H9 (cell line): ENCODE measurements at regions not wholly inside any gene's neighbourhood (a gene's known extent, or its start where the extent isn't known, plus 50 kb on each side); places are given as distances from the start of the nearest gene placed in this dataset.

Experiments
- DNase-seq: peaks from one replicate; pipeline ENCODE4 v3.0.0-alpha.2; 2017
- H2AFZ ChIP-seq: one replicate; pipeline ENCODE4 v1.6.1; 2013; ENCODE audit warnings: mild to moderate bottlenecking, low read length, control low read depth, moderate library complexity
- H2AK5ac ChIP-seq: 2 replicates; pipeline ENCODE4 v1.6.1; 2013; ENCODE audit warnings: low read length, control low read depth, mixed read lengths; ENCODE audit not compliant: insufficient read length
- H2BK120ac ChIP-seq: one replicate; pipeline ENCODE4 v1.6.1; 2013; ENCODE audit warnings: low read depth, mild to moderate bottlenecking, low read length, control low read depth, inconsistent platforms; ENCODE audit not compliant: poor library complexity, severe bottlenecking
- H2BK12ac ChIP-seq: 2 replicates; pipeline ENCODE4 v1.6.1; 2013; ENCODE audit warnings: low read length, control low read depth, mixed read lengths, low read depth; ENCODE audit not compliant: insufficient read length
- H2BK15ac ChIP-seq: 2 replicates; pipeline ENCODE4 v1.6.1; 2013; ENCODE audit warnings: low read depth, low read length, control low read depth
- H2BK20ac ChIP-seq: one replicate; pipeline ENCODE4 v1.6.1; 2013; ENCODE audit warnings: low read depth, mild to moderate bottlenecking, low read length, control low read depth, inconsistent platforms; ENCODE audit not compliant: poor library complexity, severe bottlenecking
- H2BK5ac ChIP-seq: 2 replicates; pipeline ENCODE4 v1.6.1; 2013; ENCODE audit warnings: low read length, control low read depth, mixed read lengths; ENCODE audit not compliant: insufficient read length
- H3K14ac ChIP-seq: 2 replicates; pipeline ENCODE4 v1.6.1; 2013; ENCODE audit warnings: low read length, control low read depth; ENCODE audit not compliant: insufficient read depth
- H3K18ac ChIP-seq: 2 replicates; pipeline ENCODE4 v1.6.1; 2013; ENCODE audit warnings: low read depth, mild to moderate bottlenecking, mixed read lengths, low read length, control low read depth; ENCODE audit not compliant: insufficient read length
- H3K23ac ChIP-seq: 2 replicates; pipeline ENCODE4 v1.6.1; 2013; ENCODE audit warnings: low read length, control low read depth, mixed read lengths, low read depth; ENCODE audit not compliant: insufficient read length
- H3K23me2 ChIP-seq: 2 replicates; pipeline ENCODE4 v1.6.1; 2013; ENCODE audit warnings: low read depth, mild to moderate bottlenecking, mixed read lengths, low read length, control low read depth; ENCODE audit not compliant: insufficient read length, poor library complexity, severe bottlenecking
- H3K27ac ChIP-seq: 2 replicates; pipeline ENCODE4 v1.5.1; 2013; ENCODE audit warnings: low read length, control low read depth, mixed read lengths, low read depth; ENCODE audit not compliant: insufficient read length
- H3K27me3 ChIP-seq: 2 replicates; pipeline ENCODE4 v1.6.1; 2013; ENCODE audit warnings: low read length, control low read depth, inconsistent platforms; ENCODE audit not compliant: insufficient read depth
- H3K4ac ChIP-seq: 2 replicates; pipeline ENCODE4 v1.6.1; 2013; ENCODE audit warnings: low read depth, mild to moderate bottlenecking, control low read depth, inconsistent platforms, low read length, moderate library complexity
- H3K4me1 ChIP-seq: 2 replicates; pipeline ENCODE4 v1.6.1; 2013; ENCODE audit warnings: low read length, control low read depth, inconsistent platforms; ENCODE audit not compliant: insufficient read depth
- H3K4me2 ChIP-seq: 2 replicates; pipeline ENCODE4 v1.6.1; 2013; ENCODE audit warnings: low read length, control low read depth, mixed read lengths; ENCODE audit not compliant: insufficient read length, insufficient read depth
- H3K56ac ChIP-seq: 2 replicates; pipeline ENCODE4 v1.6.1; 2013; ENCODE audit warnings: low read depth, mild to moderate bottlenecking, mixed read lengths, low read length, control low read depth; ENCODE audit not compliant: insufficient read length
- H3K79me1 ChIP-seq: 2 replicates; pipeline ENCODE4 v1.6.1; 2013; ENCODE audit warnings: low read depth, mild to moderate bottlenecking, moderate library complexity, low read length, control low read depth, inconsistent platforms; ENCODE audit not compliant: insufficient read depth, poor library complexity, severe bottlenecking
- H3K79me2 ChIP-seq: 2 replicates; pipeline ENCODE4 v1.6.1; 2013; ENCODE audit warnings: low read length, control low read depth, inconsistent platforms; ENCODE audit not compliant: insufficient read depth
- H3K9ac ChIP-seq: 2 replicates; pipeline ENCODE4 v1.6.1; 2013; ENCODE audit warnings: low read length, control low read depth, mixed read lengths; ENCODE audit not compliant: insufficient read length; ENCODE audit errors: extremely low read depth
- H3K9me3 ChIP-seq: one replicate; pipeline ENCODE4 v1.6.1; 2013; ENCODE audit warnings: low read depth, low read length, inconsistent platforms; ENCODE audit not compliant: control insufficient read depth
- H3T11ph ChIP-seq: one replicate; pipeline ENCODE4 v1.6.1; 2013; ENCODE audit warnings: mild to moderate bottlenecking, low read length, control low read depth, inconsistent platforms
- H4K20me1 ChIP-seq: one replicate; pipeline ENCODE4 v1.6.1; 2013; ENCODE audit not compliant: control insufficient read depth, insufficient read length, insufficient read depth
- H4K5ac ChIP-seq: 2 replicates; pipeline ENCODE4 v1.6.1; 2013; ENCODE audit warnings: low read depth, mild to moderate bottlenecking, mixed read lengths, low read length, control low read depth; ENCODE audit not compliant: insufficient read length
- H4K8ac ChIP-seq: replicated peaks from 2 replicates; pipeline ENCODE4 v1.6.1; 2013; ENCODE audit warnings: low read length, control low read depth, mixed read lengths, low read depth; ENCODE audit not compliant: insufficient read length
- H4K91ac ChIP-seq: 2 replicates; pipeline ENCODE4 v1.6.1; 2013; ENCODE audit warnings: low read depth, mild to moderate bottlenecking, moderate library complexity, mixed read lengths, low read length, control low read depth; ENCODE audit not compliant: insufficient read length
- H3K27ac Mint-ChIP-seq, 3 experiments: 2 replicates in 2 of 3; 3 replicates in 1 of 3; pipeline ENCODE4 v1.8.0; 2020 to 2021; ENCODE audit warnings: mixed read lengths in 3 of 3, mild to moderate bottlenecking in 1 of 3, moderate library complexity in 1 of 3
- H3K27me3 Mint-ChIP-seq: 2 replicates; pipeline ENCODE4 v1.8.0; 2021; ENCODE audit warnings: low read depth, mild to moderate bottlenecking, moderate library complexity, mixed read lengths
- H3K36me3 Mint-ChIP-seq, 3 experiments: 2 replicates in 2 of 3; 3 replicates in 1 of 3; pipeline ENCODE4 v1.8.0; 2020 to 2021; ENCODE audit warnings: low read depth in 3 of 3, mixed read lengths in 3 of 3; ENCODE audit not compliant: insufficient read depth in 1 of 3
- H3K4me1 Mint-ChIP-seq, 2 experiments: 2 replicates each; pipeline ENCODE4 v1.8.0; 2020; ENCODE audit warnings: mixed read lengths in 2 of 2
- H3K4me3 Mint-ChIP-seq, 2 experiments: 2 replicates in 1 of 2; 3 replicates in 1 of 2; pipeline ENCODE4 v1.8.0; 2020 to 2021; ENCODE audit warnings: mild to moderate bottlenecking in 2 of 2, mixed read lengths in 2 of 2, moderate library complexity in 1 of 2
- H3K9me3 Mint-ChIP-seq, 2 experiments: 2 replicates in 1 of 2; 3 replicates in 1 of 2; pipeline ENCODE4 v1.8.0; 2020; ENCODE audit warnings: mild to moderate bottlenecking in 2 of 2, mixed read lengths in 2 of 2, moderate library complexity in 1 of 2
- CTCF ChIP-seq: fragments of 200-600 bp; sonication (generic); conservative IDR thresholded peaks from 3 replicates; pipeline ENCODE4 v1.8.0; 2021; ENCODE audit warnings: antibody characterized with exemption, mild to moderate bottlenecking
- WGBS: extraction: QIAGEN DNeasy Blood & Tissue Kit; methylation state at CpG from one replicate; pipeline ENCODE4 v1.1.7; 2013; ENCODE audit warnings: missing lambda C conversion rate, low lambda C conversion rate, mixed read lengths; ENCODE audit not compliant: insufficient read length; ENCODE audit errors: extremely low coverage; 5-methylcytosine and 5-hydroxymethylcytosine counted together

GRCh38 chr3:59288951-59289350 lies 239.1 kb upstream of the CFAP20DC start:
- Mint-ChIP-seq H3K27ac (no peak overlapping the region), H3K36me3 (peaks cover 0 to 12% (median 8%) of the 10 kb centered on the region in 3 experiments), H3K4me1 (no peaks in the 10 kb centered on the region), H3K9me3 (peaks cover 12 to 15% of the 10 kb centered on the region in 2 experiments), H3K4me3 (no peak overlapping the region), H3K27me3 (peaks cover 3% of the 10 kb centered on the region; the same call in 1 of the 2 replicates)
- no peak for TF ChIP-seq CTCF
- Histone ChIP-seq H3K79me1 (no peaks in the 10 kb centered on the region), H2BK120ac (no peak overlapping the region), H3K4me2 (no peak overlapping the region), H2BK5ac (no peak overlapping the region), H4K5ac (no peak overlapping the region), H4K8ac (no peak overlapping the region), H2AFZ (no peak overlapping the region), H4K91ac (no peak overlapping the region), H3K4me1 (no peaks in the 10 kb centered on the region), H3K4ac (no peak overlapping the region), H4K20me1 (no peaks in the 10 kb centered on the region), H3K9ac (no peak overlapping the region), H3K23me2 (no peaks in the 10 kb centered on the region), H3K18ac (no peak overlapping the region), H3K79me2 (no peaks in the 10 kb centered on the region), H3T11ph (no peak overlapping the region), H2AK5ac (no peak overlapping the region), H3K9me3 (peaks cover 7% of the 10 kb centered on the region), H3K56ac (no peak overlapping the region), H3K14ac (no peak overlapping the region), H3K27me3 (no peaks in the 10 kb centered on the region), H3K23ac (no peak overlapping the region), H2BK20ac (no peak overlapping the region), H2BK15ac (no peak overlapping the region), H3K27ac (no peak overlapping the region), H2BK12ac (no peak overlapping the region)
- no CpG with 5 or more reads among the region's 3 CpGs for WGBS
- DNase-seq = no peak
